ENCODE measurements at regions not wholly inside any gene's neighbourhood (a gene's known extent, or its start where the extent isn't known, plus 50 kb on each side); places are given as distances from the start of the nearest gene placed in this dataset.

GRCh38 chr2:195146761-195147541, 510.1 kb upstream of the SLC39A10 start:
- ChIA-PET CTCF (no interaction called here), RAD21 (ENCODE audit: low non-redundant PET in 1 of 2, low total read pairs in 2 of 2, uncharacterized antibody in 2 of 2, unreplicated experiment in 2 of 2) (no interaction called here), POLR2A (no interaction called here)
- Histone ChIP-seq H3K4me2 (ENCODE audit: low read length) (no peak overlapping the region), H3K4me3 (replicated peaks in 1 of 2; ENCODE audit: low read depth in 1 of 2, low read length in 2 of 2) (no peak overlapping the region), H3K27ac (ENCODE audit: low read depth, low read length) (no peak overlapping the region), H3K4me1 (ENCODE audit: control insufficient read depth in 1 of 2, insufficient read depth in 2 of 2, low read length in 2 of 2) (no peaks in the 10 kb centered on the region), H3K9me3 (ENCODE audit: control insufficient read depth in 1 of 2, insufficient read depth in 1 of 2, low read depth in 1 of 2, low read length in 2 of 2) (no peaks in the 10 kb centered on the region), H2AFZ (ENCODE audit: low read depth, low read length, poor library complexity, severe bottlenecking) (no peak overlapping the region), H3K9ac (ENCODE audit: low read length) (no peak overlapping the region), H3K9me2 (ENCODE audit: insufficient read depth) (no peaks in the 10 kb centered on the region), H3K27me3 (ENCODE audit: insufficient read depth, low read length) (no peaks in the 10 kb centered on the region), H4K20me1 (ENCODE audit: insufficient read depth) (no peaks in the 10 kb centered on the region), H3K36me3 (ENCODE audit: control insufficient read depth in 1 of 2, insufficient read depth in 2 of 2, low read length in 2 of 2) (no peaks in the 10 kb centered on the region), H3K79me2 (ENCODE audit: insufficient read depth, low read length) (no peaks in the 10 kb centered on the region)
- intact Hi-C loops (cut with micrococcal nuclease) = no loop called here
- TF ChIP-seq, protein P1, sequence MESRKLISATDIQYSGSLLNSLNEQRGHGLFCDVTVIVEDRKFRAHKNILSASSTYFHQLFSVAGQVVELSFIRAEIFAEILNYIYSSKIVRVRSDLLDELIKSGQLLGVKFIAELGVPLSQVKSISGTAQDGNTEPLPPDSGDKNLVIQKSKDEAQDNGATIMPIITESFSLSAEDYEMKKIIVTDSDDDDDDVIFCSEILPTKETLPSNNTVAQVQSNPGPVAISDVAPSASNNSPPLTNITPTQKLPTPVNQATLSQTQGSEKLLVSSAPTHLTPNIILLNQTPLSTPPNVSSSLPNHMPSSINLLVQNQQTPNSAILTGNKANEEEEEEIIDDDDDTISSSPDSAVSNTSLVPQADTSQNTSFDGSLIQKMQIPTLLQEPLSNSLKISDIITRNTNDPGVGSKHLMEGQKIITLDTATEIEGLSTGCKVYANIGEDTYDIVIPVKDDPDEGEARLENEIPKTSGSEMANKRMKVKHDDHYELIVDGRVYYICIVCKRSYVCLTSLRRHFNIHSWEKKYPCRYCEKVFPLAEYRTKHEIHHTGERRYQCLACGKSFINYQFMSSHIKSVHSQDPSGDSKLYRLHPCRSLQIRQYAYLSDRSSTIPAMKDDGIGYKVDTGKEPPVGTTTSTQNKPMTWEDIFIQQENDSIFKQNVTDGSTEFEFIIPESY (IDR thresholded peaks at IDR 0.05; ENCODE audit: extremely low read depth, insufficient replicate concordance, low read length) = no peak
- TF ChIP-seq SRF (IDR thresholded peaks at IDR 0.05; ENCODE audit: low read depth) (no peak), EGR1 (IDR thresholded peaks at IDR 0.05; ENCODE audit: low read depth) (no peak), ZNF274 (IDR thresholded peaks at IDR 0.05; ENCODE audit: low read depth, low read length) (no peak), SP1 (IDR thresholded peaks at IDR 0.05; ENCODE audit: low read depth) (no peak), RAD21 (IDR thresholded peaks at IDR 0.05; ENCODE audit: low read depth) (no peak), CEBPB (IDR thresholded peaks at IDR 0.05; ENCODE audit: low read depth) (no peak), JUND (IDR thresholded peaks at IDR 0.05) (no peak), CTCF (IDR thresholded peaks at IDR 0.05 in 2 of 3, conservative IDR thresholded peaks at IDR 0.05 in 1 of 3; ENCODE audit: borderline replicate concordance in 1 of 3, insufficient read depth in 1 of 3, low read depth in 2 of 3, low read length in 2 of 3) (no peak), EZH2 (IDR thresholded peaks at IDR 0.05) (no peak), TCF7L2 (IDR thresholded peaks at IDR 0.05; ENCODE audit: borderline replicate concordance, extremely low read depth, insufficient read depth, insufficient read length) (no peak), EZH2phosphoT487 (IDR thresholded peaks at IDR 0.05; ENCODE audit: borderline replicate concordance) (no peak), SIN3A (IDR thresholded peaks at IDR 0.05; ENCODE audit: low read depth) (no peak), ZFX (IDR thresholded peaks at IDR 0.05) (no peak)
- TF ChIP-seq, protein P2, sequence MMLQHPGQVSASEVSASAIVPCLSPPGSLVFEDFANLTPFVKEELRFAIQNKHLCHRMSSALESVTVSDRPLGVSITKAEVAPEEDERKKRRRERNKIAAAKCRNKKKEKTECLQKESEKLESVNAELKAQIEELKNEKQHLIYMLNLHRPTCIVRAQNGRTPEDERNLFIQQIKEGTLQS (IDR thresholded peaks at IDR 0.05) = no peak
- DNase-seq (ENCODE audit: low read depth, low spot score) (no peak), ATAC-seq (no peak)
- no TSS peak for BruUV-seq (replicated peaks)

Measured in HCT116 (cell line).